GM12878 (cell line): ENCODE measurements at regions not wholly inside any gene's neighbourhood (a gene's known extent, or its start where the extent isn't known, plus 50 kb on each side); places are given as distances from the start of the nearest gene placed in this dataset.

Experiments used
- ATAC-seq: fragments of 200-7000 bp; cut with Tn5 transposase; 3 replicates; pipeline ENCODE4 v1.9.1; 2020; ENCODE audit warnings: mild to moderate bottlenecking, moderate library complexity
- BruUV-seq: library from RNA; stranded (reverse); fragments of 400-500 nt; replicated peaks from 2 replicates; lab custom pipeline; 2021; lab: Mats Ljungman, UMichigan
- CTCF ChIA-PET: fragments of 300-600 bp; sonication (Branson Sonifier 250); formaldehyde crosslinking; extraction: SDS; loops from one replicate; lab custom pipeline; 2021; ENCODE audit warnings: inconsistent platforms; lab: Yijun Ruan, JAX
- POLR2A ChIA-PET: fragments of 350-600 bp; formaldehyde crosslinking; extraction: SDS; loops from one replicate; lab custom pipeline; 2021; ENCODE audit warnings: inconsistent platforms; lab: Charles Lee
- RAD21 ChIA-PET: fragments of 300-600 bp; sonication (Branson Sonifier 250); formaldehyde crosslinking; loops from one replicate; lab custom pipeline; 2023; ENCODE audit warnings: antibody characterized with exemption; ENCODE audit not compliant: unreplicated experiment; lab: Charles Lee
- SMC1A ChIA-PET: fragments of 300-600 bp; sonication (Branson Sonifier 250); formaldehyde crosslinking; loops from one replicate; lab custom pipeline; 2023; ENCODE audit not compliant: unreplicated experiment, uncharacterized antibody; lab: Charles Lee
- DNase-seq: peaks from one replicate; pipeline ENCODE4 v3.0.0-alpha.2; 2011; ENCODE audit warnings: low read depth, low spot score
- FAIRE-seq: peaks from 3 replicates; lab custom pipeline; 2011; peaks lifted over from hg19 to GRCh38; lab: Jason Lieb, UNC
- H2AFZ ChIP-seq: 2 replicates; pipeline ENCODE4 v1.6.0; 2011; ENCODE audit warnings: low read depth, low read length, control low read depth; ENCODE audit not compliant: control insufficient read depth
- H3K27ac ChIP-seq: 2 replicates; pipeline ENCODE4 v1.5.1; 2011; ENCODE audit warnings: control low read depth; ENCODE audit not compliant: control insufficient read depth, insufficient read depth
- H3K27me3 ChIP-seq, 2 experiments: replicated peaks in 1 of 2; 2 replicates each; pipeline versions ENCODE4 v1.6.0 to v1.6.1; 2011; ENCODE audit warnings: low read length in 1 of 2; ENCODE audit not compliant: control insufficient read depth in 2 of 2, insufficient read depth in 2 of 2
- H3K36me3 ChIP-seq, 2 experiments: 2 replicates each; pipeline ENCODE4 v1.5.1; 2011; ENCODE audit warnings: low read length in 1 of 2; ENCODE audit not compliant: control insufficient read depth in 2 of 2, insufficient read depth in 2 of 2
- H3K4me1 ChIP-seq: 2 replicates; pipeline ENCODE4 v1.6.1; 2011; ENCODE audit warnings: mild to moderate bottlenecking, low read length, moderate library complexity, mixed read lengths; ENCODE audit not compliant: control insufficient read depth, insufficient read depth
- H3K4me2 ChIP-seq: 2 replicates; pipeline ENCODE4 v1.6.0; 2011; ENCODE audit warnings: control low read depth; ENCODE audit not compliant: control insufficient read depth, insufficient read depth
- H3K4me3 ChIP-seq: fragments of 200-600 bp; sonication (generic); 2 replicates; pipeline ENCODE4 v1.5.1; 2016
- H3K79me2 ChIP-seq: 2 replicates; pipeline ENCODE4 v1.6.0; 2011; ENCODE audit warnings: low read length; ENCODE audit not compliant: control insufficient read depth, insufficient read depth
- H3K9ac ChIP-seq: 2 replicates; pipeline ENCODE4 v1.8.0; 2011; ENCODE audit warnings: low read length, control low read depth, mixed read lengths; ENCODE audit not compliant: control insufficient read depth, insufficient read depth
- H3K9me3 ChIP-seq: replicated peaks from 3 replicates; pipeline ENCODE4 v1.5.1; 2011; ENCODE audit warnings: mild to moderate bottlenecking, low read length; ENCODE audit not compliant: control insufficient read depth, insufficient read depth
- H4K20me1 ChIP-seq: 2 replicates; pipeline ENCODE4 v1.6.0; 2011; ENCODE audit not compliant: control insufficient read depth, insufficient read depth
- BCLAF1 ChIP-seq: fragments of 450-650 bp; IDR thresholded peaks from 2 replicates; pipeline ENCODE4 v1.6.1; 2017; ENCODE audit warnings: antibody characterized with exemption, mild to moderate bottlenecking, moderate library complexity
- CBX3 ChIP-seq: fragments of 200-600 bp; sonication (generic); IDR thresholded peaks from 2 replicates; pipeline ENCODE4 v1.6.1; 2016; ENCODE audit warnings: low read depth, borderline replicate concordance
- EGR1 ChIP-seq, 2 experiments: IDR thresholded peaks; 1 replicate in 1 of 2; 2 replicates in 1 of 2; pipeline ENCODE4 v1.6.1; 2011 to 2012; ENCODE audit warnings: low read depth in 2 of 2, low read length in 2 of 2, borderline replicate concordance in 1 of 2, mild to moderate bottlenecking in 1 of 2, moderate library complexity in 1 of 2
- IRF5 ChIP-seq: fragments of 450-650 bp; IDR thresholded peaks from 2 replicates; pipeline ENCODE4 v1.6.1; 2017; ENCODE audit warnings: borderline replicate concordance
- JUNB ChIP-seq: IDR thresholded peaks from 2 replicates; pipeline ENCODE4 v1.6.1; 2016; ENCODE audit warnings: antibody characterized with exemption, mild to moderate bottlenecking
- MEF2A ChIP-seq: IDR thresholded peaks from 2 replicates; pipeline ENCODE4 v1.6.1; 2011; ENCODE audit warnings: low read depth, mild to moderate bottlenecking, low read length, moderate library complexity; ENCODE audit not compliant: insufficient read depth
- MYB ChIP-seq: fragments of 150-350 bp; IDR thresholded peaks from 2 replicates; pipeline ENCODE4 v1.6.1; 2014; ENCODE audit warnings: mild to moderate bottlenecking, low read depth, low read length, borderline replicate concordance
- PKNOX1 ChIP-seq: fragments of 450-650 bp; IDR thresholded peaks from 2 replicates; pipeline ENCODE4 v1.6.1; 2016; ENCODE audit warnings: mild to moderate bottlenecking
- RELB ChIP-seq: fragments of 450-650 bp; IDR thresholded peaks from 2 replicates; pipeline ENCODE4 v1.6.1; 2017; ENCODE audit warnings: low read depth, mild to moderate bottlenecking, moderate library complexity
- SIX5 ChIP-seq: IDR thresholded peaks from 2 replicates; pipeline ENCODE4 v1.6.1; 2011; ENCODE audit warnings: mild to moderate bottlenecking, low read depth, low read length, moderate library complexity; ENCODE audit not compliant: severe bottlenecking
- TBL1XR1 ChIP-seq: IDR thresholded peaks from 2 replicates; pipeline ENCODE4 v1.6.1; 2012; ENCODE audit warnings: low read depth, low read length, improper control_type of control experiment
- ZZZ3 ChIP-seq: IDR thresholded peaks from 2 replicates; pipeline ENCODE4 v1.6.1; 2011; ENCODE audit warnings: low read depth; ENCODE audit not compliant: control insufficient read depth, insufficient read length
- WGBS: methylation state at CpG from one replicate; pipeline ENCODE4 v1.1.6; 2016; ENCODE audit warnings: low lambda C conversion rate; ENCODE audit not compliant: insufficient replicate concordance, insufficient coverage; ENCODE audit errors: missing lambda C conversion rate; 5-methylcytosine and 5-hydroxymethylcytosine counted together
- in situ Hi-C: fragments of 300-500 bp; cut with MboI; formaldehyde crosslinking; loops from 9 replicates; pipeline ENCODE4 v1.14.3; 2018; ENCODE audit warnings: mixed read lengths
- intact Hi-C: fragments of 100-400 bp; cut with micrococcal nuclease; formaldehyde crosslinking; loops from one replicate; pipeline ENCODE4 v1.14.2; 2022; ENCODE audit not compliant: unreplicated experiment

- no peak overlapping the region for H3K9ac ChIP-seq
- in situ Hi-C loops = no loop called here
- no peaks in the 10 kb centered on the region for H3K36me3 ChIP-seq
- no peaks in the 10 kb centered on the region; a peak in 2 of 4 replicates for H3K27me3 ChIP-seq
- intact Hi-C loops = no loop called here
- DNase-seq (no peak), FAIRE-seq (no peak)
- WGBS = 48% methylated on average over 4 of the region's 4 CpGs
- H3K9me3 ChIP-seq = no peaks in the 10 kb centered on the region
- RAD21 ChIA-PET = no interaction called here
- H3K4me2 ChIP-seq = no peak overlapping the region
- no peak overlapping the region for H3K4me3 ChIP-seq
- no peak overlapping the region for H2AFZ ChIP-seq
- H3K4me1 ChIP-seq = no peaks in the 10 kb centered on the region
- no peaks in the 10 kb centered on the region for H3K79me2 ChIP-seq
- TF ChIP-seq MEF2A (no peak), IRF5 (no peak), EGR1 (IDR thresholded peaks at IDR 0.05; ENCODE audit: borderline replicate concordance in 1 of 2, low read depth in 2 of 2, low read length in 2 of 2) (no peak), ZZZ3 (no peak)
- TF ChIP-seq, all 136 proteins: peak for 0
- POLR2A ChIA-PET = no interaction called here
- no peak for ATAC-seq
- no TSS peak for BruUV-seq
- Histone ChIP-seq H4K20me1 (no peaks in the 10 kb centered on the region), H3K27ac (no peak overlapping the region)
- CTCF ChIA-PET = no interaction called here
- SMC1A ChIA-PET = no interaction called here
These were observed 54.0 kb upstream of the ABCB5 start for GRCh38 chr7:20561466-20561865.

- DNase-seq = no peak
- POLR2A ChIA-PET = no interaction called here
- CTCF ChIA-PET = no interaction called here
- H3K36me3 ChIP-seq = no peaks in the 10 kb centered on the region
- in situ Hi-C loops (no loop called here), intact Hi-C loops (no loop called here)
- H2AFZ ChIP-seq = no peak overlapping the region
- RAD21 ChIA-PET = no interaction called here
- no peaks in the 10 kb centered on the region for H3K9me3 ChIP-seq
- no peak overlapping the region for H3K27ac ChIP-seq
- H3K27me3 ChIP-seq = no peaks in the 10 kb centered on the region; a peak in 2 of 4 replicates
- no peak for ATAC-seq
- no peaks in the 10 kb centered on the region for H4K20me1 ChIP-seq
- no peak overlapping the region for H3K9ac ChIP-seq
- SMC1A ChIA-PET = no interaction called here
- no peak overlapping the region for H3K4me2 ChIP-seq
- no TSS peak for BruUV-seq
- H3K79me2 ChIP-seq = no peaks in the 10 kb centered on the region
- no peak for FAIRE-seq
- H3K4me1 ChIP-seq = no peaks in the 10 kb centered on the region
- no peak overlapping the region for H3K4me3 ChIP-seq
- TF ChIP-seq RELB = no peak
- no peak for TF ChIP-seq PKNOX1
- TF ChIP-seq SIX5 = no peak
- no peak for TF ChIP-seq BCLAF1
- no peak for TF ChIP-seq JUNB
- TF ChIP-seq CBX3 = no peak
- no peak for TF ChIP-seq TBL1XR1
- no peak for TF ChIP-seq MYB
These were observed 53.6 kb upstream of the ABCB5 start for GRCh38 chr7:20561908-20562307.
